ENCODE measurements at regions not wholly inside any gene's neighbourhood (a gene's known extent, or its start where the extent isn't known, plus 50 kb on each side); places are given as distances from the start of the nearest gene placed in this dataset.

GRCh38 chr5:23158179-23158578, 305.0 kb upstream of the CDH12 start:
- DNase-seq = no peak
- Mint-ChIP-seq H3K27me3 (no peaks in the 10 kb centered on the region), H3K36me3 (ENCODE audit: low read depth) (no peaks in the 10 kb centered on the region), H3K4me3 (no peak overlapping the region), H3K4me1 (no peaks in the 10 kb centered on the region), H3K27ac (no peak overlapping the region), H3K9me3 (no peaks in the 10 kb centered on the region)
- ChIA-PET POLR2A (no interaction called here), CTCF (no interaction called here)
- intact Hi-C loops (cut with micrococcal nuclease) = no loop called here
- TF ChIP-seq CTCF (IDR thresholded peaks at IDR 0.05) = no peak
- ATAC-seq (ENCODE audit: low read depth) = no peak

GRCh38 chr5:23157716-23158115, 304.6 kb upstream of the CDH12 start:
- no peaks in the 10 kb centered on the region for H3K36me3 Mint-ChIP-seq (ENCODE audit: low read depth)
- no peaks in the 10 kb centered on the region for H3K4me1 Mint-ChIP-seq
- no peak overlapping the region for H3K4me3 Mint-ChIP-seq
- intact Hi-C loops (cut with micrococcal nuclease) = no loop called here
- no peaks in the 10 kb centered on the region for H3K27me3 Mint-ChIP-seq
- ChIA-PET POLR2A (no interaction called here), CTCF (no interaction called here)
- no peak overlapping the region for H3K27ac Mint-ChIP-seq
- TF ChIP-seq CTCF (IDR thresholded peaks at IDR 0.05) = no peak
- H3K9me3 Mint-ChIP-seq = no peaks in the 10 kb centered on the region
- DNase-seq (no peak), ATAC-seq (ENCODE audit: low read depth) (no peak)

GRCh38 chr5:23157169-23157568, 304.0 kb upstream of the CDH12 start:
- Mint-ChIP-seq H3K27ac (no peak overlapping the region), H3K4me3 (no peak overlapping the region), H3K9me3 (no peaks in the 10 kb centered on the region), H3K36me3 (ENCODE audit: low read depth) (no peaks in the 10 kb centered on the region), H3K27me3 (no peaks in the 10 kb centered on the region), H3K4me1 (no peaks in the 10 kb centered on the region)
- no peak for DNase-seq
- CTCF ChIA-PET = no interaction called here
- POLR2A ChIA-PET = no interaction called here
- no peak for TF ChIP-seq CTCF (IDR thresholded peaks at IDR 0.05)
- no peak for ATAC-seq (ENCODE audit: low read depth)
- intact Hi-C loops (cut with micrococcal nuclease) = no loop called here

- H3K9me3 Mint-ChIP-seq = no peaks in the 10 kb centered on the region
- intact Hi-C loops (cut with micrococcal nuclease) = no loop called here
- DNase-seq = no peak
- no peaks in the 10 kb centered on the region for H3K36me3 Mint-ChIP-seq (ENCODE audit: low read depth)
- H3K4me1 Mint-ChIP-seq = no peaks in the 10 kb centered on the region
- ChIA-PET POLR2A (no interaction called here), CTCF (no interaction called here)
- no peak for TF ChIP-seq CTCF (IDR thresholded peaks at IDR 0.05)
- no peak overlapping the region for H3K27ac Mint-ChIP-seq
- no peak overlapping the region for H3K4me3 Mint-ChIP-seq
- H3K27me3 Mint-ChIP-seq = no peaks in the 10 kb centered on the region
- no peak for ATAC-seq (ENCODE audit: low read depth)
Measured at GRCh38 chr5:23147625-23148024, 294.5 kb upstream of the CDH12 start.

GRCh38 chr5:23146183-23146582, 293.0 kb upstream of the CDH12 start:
- intact Hi-C loops (cut with micrococcal nuclease) = no loop called here
- no peak for ATAC-seq (ENCODE audit: low read depth)
- Mint-ChIP-seq H3K4me3 (no peak overlapping the region), H3K36me3 (ENCODE audit: low read depth) (no peaks in the 10 kb centered on the region), H3K27me3 (no peaks in the 10 kb centered on the region), H3K27ac (no peak overlapping the region), H3K9me3 (no peaks in the 10 kb centered on the region), H3K4me1 (no peaks in the 10 kb centered on the region)
- ChIA-PET POLR2A (no interaction called here), CTCF (no interaction called here)
- DNase-seq = no peak
- TF ChIP-seq CTCF (IDR thresholded peaks at IDR 0.05) = no peak

All from activated B cell treated with CpG ODN at 0.5 μM for 24 hours (primary cell).